CD14-positive monocyte (primary cell): ENCODE measurements at regions not wholly inside any gene's neighbourhood (a gene's known extent, or its start where the extent isn't known, plus 50 kb on each side); places are given as distances from the start of the nearest gene placed in this dataset.

ENCODE experiments used
- DNase-seq, 3 donors: peaks; one replicate each; pipeline ENCODE4 v3.0.0-alpha.2; 2011 to 2022
- H2AFZ ChIP-seq: 2 replicates; pipeline ENCODE4 v1.6.0; 2012; ENCODE audit warnings: mild to moderate bottlenecking, low read depth, low read length, inconsistent platforms; ENCODE audit not compliant: insufficient read depth, poor library complexity, severe bottlenecking
- H3K27ac ChIP-seq, 2 donors: 1 replicate in 1 of 2; 2 replicates in 1 of 2; pipeline ENCODE4 v1.5.1; 2012 to 2013; ENCODE audit warnings: low read length in 2 of 2, control low read depth in 1 of 2, inconsistent platforms in 1 of 2, low read depth in 1 of 2, mild to moderate bottlenecking in 1 of 2
- H3K27me3 ChIP-seq, 2 donors: one replicate each; pipeline versions ENCODE4 v1.6.0 to v1.6.1; 2011 to 2013; ENCODE audit warnings: low read length in 2 of 2; ENCODE audit not compliant: control insufficient read depth in 2 of 2, insufficient read depth in 2 of 2
- H3K36me3 ChIP-seq, 2 donors: replicated peaks in 1 of 2; 1 replicate in 1 of 2; 2 replicates in 1 of 2; pipeline versions ENCODE4 v1.5.1 to v1.6.1; 2012 to 2013; ENCODE audit warnings: low read length in 2 of 2, control low read depth in 1 of 2, inconsistent platforms in 1 of 2, mild to moderate bottlenecking in 1 of 2; ENCODE audit not compliant: insufficient read depth in 2 of 2, control insufficient read depth in 1 of 2
- H3K4me1 ChIP-seq, 2 donors: 1 replicate in 1 of 2; 2 replicates in 1 of 2; pipeline versions ENCODE4 v1.5.1 to v1.6.1; 2012 to 2013; ENCODE audit warnings: low read length in 2 of 2, control low read depth in 1 of 2, inconsistent platforms in 1 of 2, mild to moderate bottlenecking in 1 of 2, moderate library complexity in 1 of 2; ENCODE audit not compliant: insufficient read depth in 2 of 2, control insufficient read depth in 1 of 2
- H3K4me2 ChIP-seq: replicated peaks from 2 replicates; pipeline ENCODE3; 2012; ENCODE audit warnings: low read length, moderate library complexity, mild to moderate bottlenecking; ENCODE audit not compliant: poor library complexity, severe bottlenecking; ENCODE audit errors: extremely low read depth
- H3K4me3 ChIP-seq, 3 experiments: fragments of 200-600 bp in 1 of 3; sonication (generic) in 1 of 3; replicated peaks in 1 of 3; 1 replicate in 2 of 3; 2 replicates in 1 of 3; pipeline ENCODE4 v1.5.1; 2011 to 2013; ENCODE audit warnings: low read length in 3 of 3, mild to moderate bottlenecking in 3 of 3, control low read depth in 2 of 3, low read depth in 2 of 3, inconsistent platforms in 1 of 3, moderate library complexity in 1 of 3
- H3K79me2 ChIP-seq: 2 replicates; pipeline ENCODE4 v1.6.0; 2012; ENCODE audit warnings: mild to moderate bottlenecking, control low read depth, inconsistent platforms, low read length, moderate library complexity; ENCODE audit not compliant: insufficient read depth
- H3K9ac ChIP-seq: 2 replicates; pipeline ENCODE4 v1.6.0; 2017; ENCODE audit warnings: low read length, mild to moderate bottlenecking; ENCODE audit not compliant: insufficient read depth, poor library complexity, severe bottlenecking
- H3K9me3 ChIP-seq, 2 donors: replicated peaks in 1 of 2; 1 replicate in 1 of 2; 2 replicates in 1 of 2; pipeline versions ENCODE4 v1.5.1 to v1.6.1; 2012 to 2013; ENCODE audit warnings: low read length in 2 of 2, control low read depth in 1 of 2; ENCODE audit not compliant: control insufficient read depth in 1 of 2, insufficient read depth in 1 of 2
- H4K20me1 ChIP-seq: 2 replicates; pipeline ENCODE4 v1.6.0; 2012; ENCODE audit warnings: mild to moderate bottlenecking, low read length, control low read depth, moderate library complexity; ENCODE audit not compliant: insufficient read depth
- H3K27ac Mint-ChIP-seq, 7 donors: one replicate each; pipeline ENCODE4 v1.8.0; 2020; ENCODE audit warnings: mild to moderate bottlenecking in 7 of 7, mixed read lengths in 7 of 7, moderate library complexity in 6 of 7, inconsistent platforms in 2 of 7
- H3K27me3 Mint-ChIP-seq, 3 donors: one replicate each; pipeline ENCODE4 v1.8.0; 2021 to 2022; ENCODE audit warnings: low read depth in 3 of 3, mild to moderate bottlenecking in 3 of 3, mixed read lengths in 3 of 3, moderate library complexity in 3 of 3, inconsistent platforms in 1 of 3
- H3K36me3 Mint-ChIP-seq, 2 donors: one replicate each; pipeline ENCODE4 v1.8.0; 2020; ENCODE audit warnings: mixed read lengths in 2 of 2, inconsistent platforms in 1 of 2, mild to moderate bottlenecking in 1 of 2
- H3K4me1 Mint-ChIP-seq: one replicate; pipeline ENCODE4 v1.8.0; 2020; ENCODE audit warnings: mild to moderate bottlenecking, mixed read lengths
- H3K4me3 Mint-ChIP-seq, 2 donors: one replicate each; pipeline ENCODE4 v1.8.0; 2020; ENCODE audit warnings: mild to moderate bottlenecking in 2 of 2, mixed read lengths in 2 of 2, moderate library complexity in 1 of 2
- H3K9me3 Mint-ChIP-seq, 7 donors: one replicate each; pipeline ENCODE4 v1.8.0; 2020 to 2022; ENCODE audit warnings: mixed read lengths in 7 of 7, mild to moderate bottlenecking in 6 of 7, moderate library complexity in 6 of 7, inconsistent platforms in 2 of 7
- CTCF ChIP-seq: fragments of 200-600 bp; IDR thresholded peaks from one replicate; pipeline ENCODE4 v1.8.0; 2022; ENCODE audit warnings: antibody characterized with exemption, mild to moderate bottlenecking
- WGBS: methylation state at CpG from one replicate; pipeline ENCODE4 v1.1.5; 2013; ENCODE audit warnings: missing lambda C conversion rate; ENCODE audit not compliant: insufficient coverage; 5-methylcytosine and 5-hydroxymethylcytosine counted together
- intact Hi-C, 2 donors: fragments of 100-400 bp; cut with micrococcal nuclease; formaldehyde crosslinking; loops; one replicate each; pipeline versions ENCODE4 v1.15.0 to v1.15.1; 2023

GRCh38 chr4:127211650-127212560, 420.9 kb upstream of the INTU start:
- H3K36me3 Mint-ChIP-seq = no peaks in the 10 kb centered on the region
- no CpG with 5 or more reads among the region's 4 CpGs for WGBS

GRCh38 chr4:127212701-127213100, 420.1 kb upstream of the INTU start:
- Histone ChIP-seq H3K27me3 (no peaks in the 10 kb centered on the region), H3K4me1 (no peaks in the 10 kb centered on the region), H3K4me2 (no peak overlapping the region), H2AFZ (no peak overlapping the region), H3K27ac (no peak overlapping the region), H3K9ac (no peak overlapping the region), H3K4me3 (no peak overlapping the region), H3K9me3 (peaks cover 2 to 26% of the 10 kb centered on the region in 2 donors), H3K79me2 (no peaks in the 10 kb centered on the region), H3K36me3 (no peaks in the 10 kb centered on the region), H4K20me1 (no peaks in the 10 kb centered on the region)
- no peak for TF ChIP-seq CTCF
- Mint-ChIP-seq H3K9me3 (peaks cover 0 to 11% (median 2%) of the 10 kb centered on the region in 7 donors), H3K27me3 (no peaks in the 10 kb centered on the region), H3K4me3 (no peak overlapping the region), H3K27ac (no peak overlapping the region), H3K4me1 (no peaks in the 10 kb centered on the region), H3K36me3 (no peaks in the 10 kb centered on the region)
- WGBS = no CpG with 5 or more reads among the region's 4 CpGs
- DNase-seq = no peak
- intact Hi-C loops = no loop called here

More at GRCh38 chr4:127211650-127212560, 420.9 kb upstream of the INTU start:
- H3K27me3 ChIP-seq = no peaks in the 10 kb centered on the region
- H3K4me1 Mint-ChIP-seq = no peaks in the 10 kb centered on the region
- no peak overlapping the region for H2AFZ ChIP-seq
- H3K36me3 ChIP-seq = no peaks in the 10 kb centered on the region
- H3K9ac ChIP-seq = no peak overlapping the region
- no peaks in the 10 kb centered on the region for H4K20me1 ChIP-seq
- no peak overlapping the region for H3K4me3 ChIP-seq
- H3K27me3 Mint-ChIP-seq = peaks cover 0 to 2% (median 0%) of the 10 kb centered on the region in 3 donors
- H3K4me1 ChIP-seq = no peaks in the 10 kb centered on the region
- no peak overlapping the region for H3K4me2 ChIP-seq
- H3K79me2 ChIP-seq = no peaks in the 10 kb centered on the region
- intact Hi-C loops = no loop called here
- H3K27ac Mint-ChIP-seq = no peak overlapping the region
- no peak overlapping the region for H3K27ac ChIP-seq
- peaks cover 0 to 11% (median 2%) of the 10 kb centered on the region in 7 donors for H3K9me3 Mint-ChIP-seq
- no peak for TF ChIP-seq CTCF
- H3K4me3 Mint-ChIP-seq = no peak overlapping the region
- H3K9me3 ChIP-seq = peaks cover 2 to 26% of the 10 kb centered on the region in 2 donors
- DNase-seq = no peak
